HepG2 (cell line): ENCODE measurements at regions not wholly inside any gene's neighbourhood (a gene's known extent, or its start where the extent isn't known, plus 50 kb on each side); places are given as distances from the start of the nearest gene placed in this dataset.

Experiments used
- ATAC-seq: fragments of 200-7000 bp; cut with Tn5 transposase; 3 replicates; pipeline ENCODE4 v1.9.1; 2020; ENCODE audit warnings: mild to moderate bottlenecking, moderate library complexity
- BruUV-seq: library from RNA; stranded (reverse); fragments of 400-500 nt; replicated peaks from 2 replicates; lab custom pipeline; 2021; lab: Mats Ljungman, UMichigan
- CTCF ChIA-PET: fragments of 300-600 bp; formaldehyde crosslinking; extraction: SDS; loops from one replicate; lab custom pipeline; 2021; ENCODE audit warnings: low total read pairs, inconsistent platforms, low intra/inter-chr PET ratio; lab: Yijun Ruan, JAX
- POLR2A ChIA-PET: fragments of 350-600 bp; sonication (Branson Sonifier 250); formaldehyde crosslinking; loops from one replicate; lab custom pipeline; 2020; ENCODE audit warnings: antibody characterized with exemption, inconsistent platforms; lab: Yijun Ruan, JAX
- DNase-seq: peaks from one replicate; pipeline ENCODE4 v3.0.0-alpha.2; 2015; ENCODE audit warnings: low spot score
- FAIRE-seq: peaks from 3 replicates; lab custom pipeline; 2011; peaks lifted over from hg19 to GRCh38; lab: Jason Lieb, UNC
- H2AFZ ChIP-seq: one replicate; pipeline ENCODE4 v1.6.1; 2011; ENCODE audit warnings: low read length, inconsistent platforms
- H3K27ac ChIP-seq: fragments of 300-600 bp; 3 replicates; pipeline ENCODE4 v1.8.0; 2011; ENCODE audit warnings: mixed run types, mild to moderate bottlenecking, mixed read lengths, low read length, inconsistent platforms; ENCODE audit not compliant: insufficient read depth; ENCODE audit errors: extremely low read length
- H3K27me3 ChIP-seq, 2 experiments: fragments of 200-600 bp in 1 of 2; 2 replicates in 1 of 2; 3 replicates in 1 of 2; pipeline versions ENCODE4 v1.6.0 to v1.8.0; 2011; ENCODE audit warnings: low read length in 2 of 2, mild to moderate bottlenecking in 2 of 2, moderate library complexity in 2 of 2, inconsistent platforms in 1 of 2; ENCODE audit not compliant: insufficient read depth in 2 of 2, control insufficient read depth in 1 of 2
- H3K36me3 ChIP-seq, 2 experiments: fragments of 200-600 bp in 1 of 2; replicated peaks in 1 of 2; 2 replicates in 1 of 2; 3 replicates in 1 of 2; pipeline versions ENCODE4 v1.5.1 to v1.8.0; 2011; ENCODE audit warnings: low read length in 2 of 2, inconsistent platforms in 1 of 2; ENCODE audit not compliant: insufficient read depth in 2 of 2, control insufficient read depth in 1 of 2
- H3K4me1 ChIP-seq: 2 replicates; pipeline ENCODE4 v1.5.1; 2012; ENCODE audit warnings: low read length, inconsistent platforms; ENCODE audit not compliant: insufficient read depth
- H3K4me2 ChIP-seq: 2 replicates; pipeline ENCODE4 v1.6.0; 2011; ENCODE audit warnings: low read depth, low read length, inconsistent platforms
- H3K4me3 ChIP-seq, 3 experiments: fragments of 200-600 bp in 1 of 3; sonication (generic), shearing (Covaris generic) in 1 of 3; replicated peaks in 1 of 3; 2 replicates each; pipeline ENCODE4 v1.5.1; 2011 to 2016; ENCODE audit warnings: low read length in 3 of 3, inconsistent platforms in 2 of 3, low read depth in 2 of 3, mild to moderate bottlenecking in 2 of 3, control low read depth in 1 of 3, mixed read lengths in 1 of 3; ENCODE audit not compliant: insufficient read depth in 1 of 3
- H3K79me2 ChIP-seq: one replicate; pipeline ENCODE4 v1.6.1; 2011; ENCODE audit warnings: low read length, inconsistent platforms; ENCODE audit not compliant: insufficient read depth
- H3K9ac ChIP-seq: 2 replicates; pipeline ENCODE4 v1.6.0; 2011; ENCODE audit warnings: mild to moderate bottlenecking, low read depth, low read length, inconsistent platforms; ENCODE audit not compliant: insufficient read depth
- H3K9me3 ChIP-seq: 2 replicates; pipeline ENCODE4 v1.5.1; 2012; ENCODE audit warnings: mild to moderate bottlenecking, low read length
- H4K20me1 ChIP-seq: 2 replicates; pipeline ENCODE4 v1.6.0; 2011; ENCODE audit warnings: inconsistent platforms, mild to moderate bottlenecking, low read length, moderate library complexity; ENCODE audit not compliant: insufficient read depth
- EEA1 ChIP-seq: sonication (generic); formaldehyde crosslinking; IDR thresholded peaks from 2 replicates; pipeline ENCODE4 v1.5.1; 2020; ENCODE audit warnings: mild to moderate bottlenecking, missing genetic modification reagents, borderline replicate concordance
- ERF ChIP-seq: IDR thresholded peaks from 2 replicates; pipeline ENCODE4 v1.6.1; 2018; ENCODE audit warnings: missing biosample characterization, missing genetic modification reagents
- MAZ ChIP-seq, 2 experiments: sonication (generic) in 1 of 2; formaldehyde crosslinking in 1 of 2; IDR thresholded peaks; 2 replicates each; pipeline versions ENCODE4 v1.5.0 to v1.6.1; 2012 to 2020; ENCODE audit warnings: low read depth in 2 of 2, mild to moderate bottlenecking in 2 of 2, borderline replicate concordance in 1 of 2, improper control_type of control experiment in 1 of 2, low read length in 1 of 2, missing genetic modification reagents in 1 of 2, moderate library complexity in 1 of 2
- NBN ChIP-seq: fragments of 450-650 bp; conservative IDR thresholded peaks from 2 replicates; pipeline ENCODE4 v1.6.1; 2017
- ONECUT2 ChIP-seq: sonication (generic); formaldehyde crosslinking; IDR thresholded peaks from 2 replicates; pipeline ENCODE4 v1.4.0; 2020; ENCODE audit warnings: missing genetic modification reagents
- PHF5A ChIP-seq: IDR thresholded peaks from one replicate; pipeline ENCODE4 v1.6.1; 2018; ENCODE audit warnings: low read depth, missing genetic modification reagents; ENCODE audit not compliant: unreplicated experiment
- TRIM24 ChIP-seq: sonication (generic); formaldehyde crosslinking; IDR thresholded peaks from 2 replicates; pipeline ENCODE4 v1.8.0; 2022; ENCODE audit warnings: mild to moderate bottlenecking, missing genetic modification reagents
- XRCC5 ChIP-seq: fragments of 200-400 bp; formaldehyde crosslinking; optimal IDR thresholded peaks from 2 replicates; pipeline ENCODE3; 2017; ENCODE audit warnings: mild to moderate bottlenecking, low read length
- ZBTB1 ChIP-seq: sonication (generic); formaldehyde crosslinking; IDR thresholded peaks from 2 replicates; pipeline ENCODE4 v1.4.0; 2020; ENCODE audit warnings: missing genetic modification reagents, borderline replicate concordance
- ZNF143 ChIP-seq: sonication (generic); formaldehyde crosslinking; IDR thresholded peaks from 2 replicates; pipeline ENCODE4 v1.4.0; 2020; ENCODE audit warnings: missing genetic modification reagents
- ZNF382 ChIP-seq: sonication (generic); formaldehyde crosslinking; IDR thresholded peaks from 2 replicates; pipeline ENCODE4 v1.5.0; 2020; ENCODE audit warnings: missing genetic modification reagents, mild to moderate bottlenecking, borderline replicate concordance
- WGBS: methylation state at CpG from one replicate; pipeline ENCODE4 v1.1.6; 2017; ENCODE audit warnings: low lambda C conversion rate; 5-methylcytosine and 5-hydroxymethylcytosine counted together
- in situ Hi-C: cut with HindIII; loops from 2 replicates; pipeline ENCODE4 v1.10.0; 2017; ENCODE audit warnings: low pct_unique_long_range_greater_than_20kb; ENCODE audit not compliant: extremely low pct_ligation_motif_present
- intact Hi-C: fragments of 100-400 bp; cut with micrococcal nuclease; formaldehyde crosslinking; loops from one replicate; pipeline ENCODE4 v1.10.0; 2022; ENCODE audit not compliant: unreplicated experiment
- TF ChIP-seq, protein P1 (sequence below): sonication (generic); formaldehyde crosslinking; IDR thresholded peaks from 2 replicates; pipeline ENCODE4 v1.9.0; 2021; ENCODE audit warnings: missing genetic modification reagents, mild to moderate bottlenecking, borderline replicate concordance
- TF ChIP-seq, protein P2 (sequence below): sonication (generic); formaldehyde crosslinking; IDR thresholded peaks from 2 replicates; pipeline ENCODE4 v1.4.0; 2020; ENCODE audit warnings: missing genetic modification reagents, borderline replicate concordance

DNA sequence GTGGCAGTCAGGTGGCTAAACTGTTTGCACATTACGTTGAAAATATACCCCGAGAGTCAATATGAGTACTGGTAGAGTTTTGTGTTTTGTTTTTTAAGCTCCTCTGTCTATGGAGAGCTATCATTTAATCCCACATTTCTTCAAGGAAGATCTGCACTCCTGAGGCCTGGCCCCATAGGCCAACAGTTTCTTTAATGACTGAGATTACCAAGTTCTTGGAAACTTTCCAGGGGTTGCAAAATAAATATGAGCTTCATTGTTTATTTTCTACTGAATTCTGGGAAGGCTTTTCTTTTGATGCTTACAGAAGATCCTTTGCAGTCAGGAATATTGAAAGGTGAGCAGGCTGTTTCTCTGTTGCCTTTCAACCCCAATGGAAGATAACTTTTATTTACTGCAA is 452.0 kb downstream of the JRKL start:
- no peaks in the 10 kb centered on the region for H3K4me1 ChIP-seq
- no peak overlapping the region for H2AFZ ChIP-seq
- intact Hi-C loops (no loop called here), in situ Hi-C loops (no loop called here)
- TF ChIP-seq XRCC5 (no peak), ONECUT2 (CRISPR knock-in tag) (no peak), ZBTB1 (no peak), NBN (no peak), PHF5A (no peak), ERF (no peak), MAZ (IDR thresholded peaks at IDR 0.05; ENCODE audit: borderline replicate concordance, low read depth, low read length) (no peak), MAZ (CRISPR knock-in tag; IDR thresholded peaks at IDR 0.05; ENCODE audit: low read depth) (no peak), EEA1 (CRISPR knock-in tag) (no peak), ZNF143 (CRISPR knock-in tag) (no peak), TRIM24 (CRISPR knock-in tag) (no peak), ZNF382 (CRISPR knock-in tag) (no peak)
- TF ChIP-seq, protein P1, sequence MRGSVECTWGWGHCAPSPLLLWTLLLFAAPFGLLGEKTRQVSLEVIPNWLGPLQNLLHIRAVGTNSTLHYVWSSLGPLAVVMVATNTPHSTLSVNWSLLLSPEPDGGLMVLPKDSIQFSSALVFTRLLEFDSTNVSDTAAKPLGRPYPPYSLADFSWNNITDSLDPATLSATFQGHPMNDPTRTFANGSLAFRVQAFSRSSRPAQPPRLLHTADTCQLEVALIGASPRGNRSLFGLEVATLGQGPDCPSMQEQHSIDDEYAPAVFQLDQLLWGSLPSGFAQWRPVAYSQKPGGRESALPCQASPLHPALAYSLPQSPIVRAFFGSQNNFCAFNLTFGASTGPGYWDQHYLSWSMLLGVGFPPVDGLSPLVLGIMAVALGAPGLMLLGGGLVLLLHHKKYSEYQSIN (CRISPR knock-in tag): no peak
- TF ChIP-seq, protein P2, sequence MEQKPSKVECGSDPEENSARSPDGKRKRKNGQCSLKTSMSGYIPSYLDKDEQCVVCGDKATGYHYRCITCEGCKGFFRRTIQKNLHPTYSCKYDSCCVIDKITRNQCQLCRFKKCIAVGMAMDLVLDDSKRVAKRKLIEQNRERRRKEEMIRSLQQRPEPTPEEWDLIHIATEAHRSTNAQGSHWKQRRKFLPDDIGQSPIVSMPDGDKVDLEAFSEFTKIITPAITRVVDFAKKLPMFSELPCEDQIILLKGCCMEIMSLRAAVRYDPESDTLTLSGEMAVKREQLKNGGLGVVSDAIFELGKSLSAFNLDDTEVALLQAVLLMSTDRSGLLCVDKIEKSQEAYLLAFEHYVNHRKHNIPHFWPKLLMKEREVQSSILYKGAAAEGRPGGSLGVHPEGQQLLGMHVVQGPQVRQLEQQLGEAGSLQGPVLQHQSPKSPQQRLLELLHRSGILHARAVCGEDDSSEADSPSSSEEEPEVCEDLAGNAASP (CRISPR knock-in tag): no peak
- H3K79me2 ChIP-seq: no peaks in the 10 kb centered on the region
- ATAC-seq: no peak
- CTCF ChIA-PET: no interaction called here
- no peak overlapping the region for H3K4me2 ChIP-seq
- 3% methylated on average over 2 of the region's 2 CpGs for WGBS
- H3K27ac ChIP-seq: no peak overlapping the region
- FAIRE-seq: no peak
- H3K27me3 ChIP-seq: no peaks in the 10 kb centered on the region
- no peaks in the 10 kb centered on the region for H3K9me3 ChIP-seq
- POLR2A ChIA-PET: no interaction called here
- H4K20me1 ChIP-seq: no peaks in the 10 kb centered on the region; the same call in 1 of the 2 replicates
- H3K4me3 ChIP-seq: no peak overlapping the region
- DNase-seq: no peak
- no peak overlapping the region for H3K9ac ChIP-seq
- BruUV-seq: no TSS peak
- no peaks in the 10 kb centered on the region for H3K36me3 ChIP-seq
